Thyroid gland (tissue), 4 donors: ENCODE measurements at regions not wholly inside any gene's neighbourhood (a gene's known extent, or its start where the extent isn't known, plus 50 kb on each side); places are given as distances from the start of the nearest gene placed in this dataset.

Experiments used
- CTCF ChIP-seq, 6 experiments: fragments of 200-600 bp in 3 of 6; fragments of 450-650 bp in 3 of 6; sonication (generic) in 3 of 6; IDR thresholded peaks; one replicate each; pipeline ENCODE4 v1.5.1; 2016 to 2019; ENCODE audit warnings: antibody characterized with exemption in 6 of 6, mild to moderate bottlenecking in 2 of 6, inconsistent platforms in 1 of 6, moderate library complexity in 1 of 6
- POLR2A ChIP-seq, 2 donors: fragments of 450-650 bp; IDR thresholded peaks; one replicate each; pipeline ENCODE4 v1.6.1; 2017; ENCODE audit warnings: antibody characterized with exemption in 2 of 2, mild to moderate bottlenecking in 2 of 2, moderate library complexity in 1 of 2

- TF ChIP-seq CTCF (IDR thresholded peaks at IDR 0.05) (no peak), POLR2A (IDR thresholded peaks at IDR 0.05) (no peak)
Observed at GRCh38 chr19:30663611-30664174, 291.5 kb downstream of the ZNF536 start.
